Dermis microvascular lymphatic vessel endothelial cell (primary cell): ENCODE measurements at regions not wholly inside any gene's neighbourhood (a gene's known extent, or its start where the extent isn't known, plus 50 kb on each side); places are given as distances from the start of the nearest gene placed in this dataset.
"Not testable (repeated sequence)": the region's sequence is repeated elsewhere in the genome, so short reads cannot be mapped to it uniquely, and the experiment has no call there.

ENCODE experiments used
- DNase-seq, 2 donors: peaks; one replicate each; pipeline versions ENCODE4 v3.0.0 to v3.0.0-alpha.2; 2010; ENCODE audit warnings: low read depth in 2 of 2

DNA sequence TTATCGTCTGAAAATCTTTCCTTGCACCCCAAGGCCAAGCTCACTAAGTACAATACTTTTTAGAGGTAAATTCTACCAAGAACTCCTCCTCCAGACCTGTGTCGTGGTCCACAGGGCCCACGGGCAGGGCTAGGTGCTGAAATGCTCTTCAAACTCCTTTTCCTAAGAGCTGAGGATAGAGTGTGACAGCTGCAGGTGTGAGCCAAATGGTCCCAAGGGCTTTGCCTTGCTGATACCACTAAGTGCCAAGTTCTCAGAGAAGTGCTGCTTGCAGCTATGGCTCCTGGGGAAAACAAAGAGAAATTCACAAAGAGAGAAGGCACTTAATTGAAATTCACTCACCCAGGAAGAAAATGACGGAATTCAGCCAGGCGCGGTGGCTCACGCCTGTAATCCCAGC is 868.9 kb upstream of the AUTS2 start:
- no peak for DNase-seq

- DNase-seq = no peak
Observed at GRCh38 chr7:68730194-68730593, 868.1 kb upstream of the AUTS2 start.

- DNase-seq = no peak
Observed at GRCh38 chr7:68730964-68731363, 867.3 kb upstream of the AUTS2 start.

DNA sequence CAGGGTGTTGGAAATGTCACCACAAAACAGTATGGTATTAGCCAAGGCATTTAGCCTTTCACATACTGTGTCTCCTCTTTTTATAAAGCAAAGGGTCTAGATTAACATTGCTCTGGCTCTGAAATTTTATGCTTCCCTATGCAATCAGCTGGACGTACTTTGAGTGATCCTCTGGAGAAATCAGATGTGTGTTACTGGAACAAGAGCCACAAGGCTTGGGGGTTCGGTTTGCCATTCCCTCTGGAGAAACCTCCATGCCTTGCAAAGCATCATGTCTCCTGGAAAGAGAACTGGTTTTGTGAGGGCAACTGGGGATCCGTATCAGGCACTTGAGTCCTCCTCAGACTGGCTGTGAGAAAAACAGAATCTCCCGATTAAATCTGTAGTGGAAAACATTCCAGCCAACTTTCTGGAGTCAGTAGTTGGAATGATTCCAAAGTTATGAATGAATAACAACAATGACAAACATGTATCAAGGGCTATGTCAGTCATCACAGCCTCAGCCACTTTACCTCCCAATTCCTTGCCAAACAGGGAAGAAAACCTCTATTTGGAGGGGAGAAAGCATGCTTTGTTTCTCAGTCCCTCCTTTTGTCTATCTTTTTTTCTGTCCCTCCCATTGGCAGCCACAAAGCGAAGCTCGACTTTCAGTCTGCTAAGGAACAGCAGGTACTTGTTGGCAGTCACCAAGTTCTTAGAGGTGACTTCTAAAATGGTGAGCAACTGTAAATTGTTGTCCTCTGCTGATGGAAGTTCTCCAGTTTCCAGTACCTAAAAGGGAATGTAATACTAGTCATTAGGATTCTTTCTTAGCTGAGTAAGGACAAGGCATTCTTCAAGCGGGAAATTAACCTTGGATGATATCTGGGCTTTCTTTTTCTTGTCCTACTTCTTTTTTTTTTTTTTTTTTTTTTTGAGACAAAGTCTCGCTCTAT is 864.8 kb upstream of the AUTS2 start:
- DNase-seq = no peak

DNA sequence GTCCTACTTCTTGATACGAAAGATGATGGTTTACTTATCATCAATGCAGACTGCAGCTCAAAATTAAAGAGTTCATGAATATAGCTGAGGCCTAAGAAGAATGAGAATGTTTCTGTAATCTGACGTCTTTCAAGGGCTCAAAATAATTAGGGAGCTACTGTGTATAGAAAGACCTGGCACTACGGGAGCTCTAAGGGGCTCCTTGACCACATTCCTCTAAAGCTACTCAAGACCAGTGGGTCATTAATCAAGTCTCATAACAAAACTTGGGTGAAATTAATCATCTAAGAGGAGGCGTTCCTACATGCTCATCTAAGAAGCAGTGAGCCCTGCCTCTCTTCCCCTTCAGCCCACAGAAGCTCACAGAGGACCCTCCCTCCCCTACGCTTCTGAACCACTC is 863.8 kb upstream of the AUTS2 start:
- no peak for DNase-seq

DNA sequence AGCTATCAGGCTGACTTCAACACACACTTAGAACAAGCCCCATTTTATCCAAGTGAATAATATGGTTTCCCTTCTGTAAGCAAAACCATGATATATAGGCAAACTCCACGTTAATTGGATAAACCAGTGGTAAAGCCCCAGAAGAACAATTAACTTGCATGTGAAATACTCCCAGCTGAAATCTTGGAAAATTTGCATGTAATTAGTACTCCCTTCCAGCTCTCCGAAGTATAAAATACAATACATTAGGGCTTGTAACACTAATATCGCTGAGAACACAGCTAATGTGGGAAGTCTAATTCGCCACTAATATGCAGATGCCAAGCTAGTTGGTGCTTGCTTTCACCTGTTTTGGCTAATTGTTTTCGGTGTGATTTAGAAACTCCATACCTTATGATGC is 859.0 kb upstream of the AUTS2 start:
- no peak for DNase-seq

- DNase-seq = no peak
Observed at GRCh38 chr7:68744036-68744435, 854.2 kb upstream of the AUTS2 start.

- no peak for DNase-seq
Observed at GRCh38 chr7:68748934-68749900, 849.1 kb upstream of the AUTS2 start.

DNA sequence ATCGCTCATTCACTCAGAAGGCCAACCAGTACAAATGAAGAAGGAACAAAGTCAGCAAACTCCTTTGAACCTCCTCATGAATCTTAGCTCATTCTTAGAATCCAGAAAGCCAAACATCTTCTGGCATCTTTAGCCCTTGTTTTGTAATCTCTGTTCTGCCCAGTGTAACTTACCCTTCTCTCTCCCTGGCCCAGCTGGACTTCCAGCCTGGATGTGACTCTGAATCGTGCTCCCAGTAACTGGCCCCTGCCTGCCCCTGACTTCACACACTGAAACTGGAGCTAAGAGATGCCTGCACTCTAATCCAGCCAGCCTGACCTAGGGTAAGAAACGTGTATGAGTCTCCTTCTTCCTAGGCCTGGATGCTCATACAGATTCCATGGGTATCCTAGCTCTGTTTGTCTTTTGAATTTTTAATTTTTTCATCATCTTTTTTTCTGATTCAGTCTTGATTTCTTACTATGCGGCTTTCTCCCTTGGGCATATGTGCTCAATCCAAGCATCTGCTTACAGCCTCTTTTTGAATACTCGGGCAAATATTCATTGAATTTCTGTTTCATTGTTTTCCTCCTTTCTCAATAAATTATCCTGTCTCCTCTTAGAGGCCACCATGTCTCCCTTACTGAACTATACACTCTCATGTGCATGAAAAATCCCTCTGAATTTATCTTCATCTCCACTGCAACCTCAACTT is 845.6 kb upstream of the AUTS2 start:
- DNase-seq = no peak

- no peak for DNase-seq
Observed at GRCh38 chr7:68754414-68754813, 843.9 kb upstream of the AUTS2 start.

DNA sequence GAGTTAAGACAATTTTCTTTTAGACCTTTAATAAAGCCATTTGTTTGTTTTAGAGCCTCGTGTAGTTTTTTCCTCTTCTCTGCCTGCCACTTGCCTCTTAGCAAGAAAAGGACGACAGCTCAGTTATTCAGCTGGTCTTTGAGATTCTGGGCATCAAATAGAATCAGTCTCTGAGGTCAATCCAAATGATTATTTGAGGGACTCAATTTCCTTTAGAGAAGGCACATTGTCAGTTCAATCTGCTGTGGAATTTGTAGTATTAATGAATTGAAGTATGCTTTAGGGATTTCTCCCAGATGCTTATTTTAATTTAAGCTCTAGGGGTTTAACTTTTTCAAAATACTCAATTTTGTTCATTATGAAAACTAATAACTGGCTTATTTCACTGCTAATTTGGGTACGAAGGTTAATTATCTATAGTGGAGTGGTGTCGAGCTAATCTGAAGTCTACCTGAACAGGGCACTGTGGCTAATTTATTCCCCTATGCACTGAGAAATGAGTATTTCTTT is 841.2 kb upstream of the AUTS2 start:
- no peak for DNase-seq

DNA sequence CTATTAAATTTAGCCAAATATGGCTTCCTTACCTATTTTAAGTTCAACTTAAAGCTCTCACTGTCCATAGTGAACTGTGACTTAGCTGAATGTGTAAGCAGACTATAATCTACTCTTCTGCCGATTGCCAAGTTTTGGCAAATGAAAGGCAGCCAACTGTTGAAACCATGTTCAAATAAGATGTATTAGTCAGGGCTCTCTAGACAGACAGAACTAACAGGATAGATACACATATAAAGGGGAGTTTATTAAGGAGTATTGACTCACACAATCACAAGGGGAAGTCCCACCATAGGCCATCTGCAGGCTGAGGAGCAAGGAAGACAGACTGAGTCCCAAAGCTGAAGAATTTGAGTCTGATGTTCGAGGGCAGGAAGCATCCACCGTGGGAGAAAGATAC is 837.7 kb upstream of the AUTS2 start:
- no peak for DNase-seq

- DNase-seq = no peak
Observed at GRCh38 chr7:68767462-68767861, 830.8 kb upstream of the AUTS2 start.

GRCh38 chr7:68770649-68771048 is 827.6 kb upstream of the AUTS2 start:
- DNase-seq = no peak

GRCh38 chr7:68776326-68776725 is 821.9 kb upstream of the AUTS2 start:
- no peak for DNase-seq

DNA sequence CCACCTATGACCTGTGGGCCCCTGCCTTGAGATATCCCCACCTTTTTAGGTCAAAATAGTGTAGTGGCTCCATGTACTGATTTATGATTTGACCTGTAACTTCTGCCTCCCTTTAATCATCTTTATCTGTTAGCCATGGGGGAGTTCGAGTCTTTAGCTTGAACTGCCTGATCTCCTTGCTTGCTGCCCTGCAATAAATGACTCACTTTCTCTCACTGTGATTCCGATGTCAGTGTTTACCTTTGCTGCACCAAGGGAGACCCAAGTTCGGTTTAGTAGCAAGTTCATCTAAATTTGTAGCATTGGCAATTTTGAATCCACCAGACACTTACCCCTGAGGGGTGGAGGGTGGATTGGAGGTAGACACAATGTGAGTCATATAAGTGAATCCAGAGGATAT is 814.6 kb upstream of the AUTS2 start:
- no peak for DNase-seq

- no peak for DNase-seq
Observed at GRCh38 chr7:68785036-68785435, 813.2 kb upstream of the AUTS2 start.

- no peak for DNase-seq
Observed at GRCh38 chr7:68787566-68787965, 810.7 kb upstream of the AUTS2 start.

DNA sequence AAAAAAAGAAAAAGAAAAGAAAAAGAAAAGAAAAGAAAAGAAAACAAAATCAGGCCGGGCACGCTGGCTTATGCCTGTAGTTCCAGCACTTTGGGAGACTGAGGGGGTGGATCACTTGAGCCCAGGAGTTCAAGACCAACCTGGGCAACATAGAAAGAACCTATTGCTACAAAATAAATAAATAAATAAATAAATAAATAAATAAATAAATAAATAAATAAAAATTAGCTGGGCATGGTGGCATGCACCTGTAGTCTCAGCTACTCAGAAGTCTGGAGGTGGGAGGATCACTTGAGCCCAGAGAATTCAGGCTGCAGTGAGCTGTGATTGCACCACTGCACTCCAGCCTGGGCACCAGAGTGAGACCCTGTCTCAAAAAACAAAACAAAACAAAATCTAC is 809.7 kb upstream of the AUTS2 start:
- not testable (repeated sequence) for DNase-seq

GRCh38 chr7:68789597-68789996 is 808.7 kb upstream of the AUTS2 start:
- no peak for DNase-seq

DNA sequence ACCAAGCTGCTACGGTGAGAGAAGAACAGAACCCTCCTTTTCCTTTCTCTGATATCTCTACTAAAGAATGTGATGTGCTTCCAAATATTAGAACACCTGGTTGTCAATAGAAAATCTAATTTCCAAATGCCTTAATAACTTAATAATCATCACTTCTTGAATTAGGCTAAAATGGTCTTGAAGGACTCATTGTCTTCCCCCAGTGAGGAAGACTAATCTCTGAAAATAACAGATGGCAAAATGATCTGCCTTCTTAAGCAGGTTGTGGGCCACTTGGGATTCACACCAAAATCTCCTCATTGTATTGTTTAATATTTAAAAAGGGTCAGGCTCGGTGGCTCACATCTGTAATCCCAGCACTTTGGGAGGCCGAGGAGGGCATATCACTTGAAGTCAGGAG is 805.9 kb upstream of the AUTS2 start:
- DNase-seq = no peak

DNA sequence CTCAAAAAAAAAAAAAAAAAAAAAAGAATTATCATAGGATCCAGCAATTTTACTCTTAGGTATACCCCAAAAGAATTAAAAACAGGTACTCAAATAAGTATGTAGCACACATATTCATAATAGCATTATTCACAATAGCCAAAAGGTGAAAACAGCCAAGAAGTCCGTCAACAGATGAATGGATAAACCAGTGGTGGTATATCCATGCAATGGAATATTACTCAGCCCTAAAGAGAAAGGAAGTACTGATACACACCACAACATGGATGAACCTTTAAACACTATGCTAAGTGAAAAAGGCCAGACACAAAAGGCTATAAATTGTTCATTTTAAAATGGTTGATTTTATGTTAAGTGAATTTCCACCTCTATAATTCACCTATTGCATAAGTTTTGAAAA is 804.8 kb upstream of the AUTS2 start:
- no peak for DNase-seq
